B cell (primary cell): ENCODE measurements at regions not wholly inside any gene's neighbourhood (a gene's known extent, or its start where the extent isn't known, plus 50 kb on each side); places are given as distances from the start of the nearest gene placed in this dataset.

Experiments used
- EZH2 ChIP-seq: IDR thresholded peaks from 2 replicates; pipeline ENCODE4 v1.6.1; 2012; ENCODE audit warnings: borderline replicate concordance, low read depth, mild to moderate bottlenecking, moderate library complexity, low read length; ENCODE audit not compliant: insufficient read depth, poor library complexity, severe bottlenecking
- TF ChIP-seq, protein P1 (sequence below): fragments of 200-600 bp; IDR thresholded peaks from one replicate; pipeline ENCODE4 v1.8.0; 2022; ENCODE audit warnings: antibody characterized with exemption, mild to moderate bottlenecking

DNA sequence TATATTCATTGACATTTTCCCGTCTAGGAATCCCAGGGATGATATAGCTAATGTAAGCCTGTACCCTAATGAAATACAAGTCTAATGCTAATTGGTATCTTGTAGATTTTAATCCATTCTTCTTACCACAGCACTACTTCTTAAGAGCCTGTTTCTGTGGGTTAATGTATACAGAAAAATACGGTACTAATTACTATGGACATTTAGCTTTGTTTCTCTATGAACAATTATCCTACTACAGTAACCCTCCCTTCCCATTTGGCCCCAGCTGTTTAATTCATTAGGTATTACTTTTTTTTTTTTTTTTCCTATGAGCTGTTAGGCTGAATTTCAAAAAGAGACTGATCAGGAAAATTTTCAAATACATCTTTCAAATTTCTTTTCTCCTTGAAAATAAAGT, 245.1 kb upstream of the SLC7A11 start:
- TF ChIP-seq, protein P1, sequence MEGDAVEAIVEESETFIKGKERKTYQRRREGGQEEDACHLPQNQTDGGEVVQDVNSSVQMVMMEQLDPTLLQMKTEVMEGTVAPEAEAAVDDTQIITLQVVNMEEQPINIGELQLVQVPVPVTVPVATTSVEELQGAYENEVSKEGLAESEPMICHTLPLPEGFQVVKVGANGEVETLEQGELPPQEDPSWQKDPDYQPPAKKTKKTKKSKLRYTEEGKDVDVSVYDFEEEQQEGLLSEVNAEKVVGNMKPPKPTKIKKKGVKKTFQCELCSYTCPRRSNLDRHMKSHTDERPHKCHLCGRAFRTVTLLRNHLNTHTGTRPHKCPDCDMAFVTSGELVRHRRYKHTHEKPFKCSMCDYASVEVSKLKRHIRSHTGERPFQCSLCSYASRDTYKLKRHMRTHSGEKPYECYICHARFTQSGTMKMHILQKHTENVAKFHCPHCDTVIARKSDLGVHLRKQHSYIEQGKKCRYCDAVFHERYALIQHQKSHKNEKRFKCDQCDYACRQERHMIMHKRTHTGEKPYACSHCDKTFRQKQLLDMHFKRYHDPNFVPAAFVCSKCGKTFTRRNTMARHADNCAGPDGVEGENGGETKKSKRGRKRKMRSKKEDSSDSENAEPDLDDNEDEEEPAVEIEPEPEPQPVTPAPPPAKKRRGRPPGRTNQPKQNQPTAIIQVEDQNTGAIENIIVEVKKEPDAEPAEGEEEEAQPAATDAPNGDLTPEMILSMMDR: no peak
- TF ChIP-seq EZH2: no peak
